ENCODE measurements at regions not wholly inside any gene's neighbourhood (a gene's known extent, or its start where the extent isn't known, plus 50 kb on each side); places are given as distances from the start of the nearest gene placed in this dataset.
A peak's percentile ranks its signal among the peaks of the same experiment; 100 is the strongest.

- DNase-seq = no peak
These were observed 674.2 kb downstream of the TBL1XR1 start for GRCh38 chr3:176523114-176523513.

DNA sequence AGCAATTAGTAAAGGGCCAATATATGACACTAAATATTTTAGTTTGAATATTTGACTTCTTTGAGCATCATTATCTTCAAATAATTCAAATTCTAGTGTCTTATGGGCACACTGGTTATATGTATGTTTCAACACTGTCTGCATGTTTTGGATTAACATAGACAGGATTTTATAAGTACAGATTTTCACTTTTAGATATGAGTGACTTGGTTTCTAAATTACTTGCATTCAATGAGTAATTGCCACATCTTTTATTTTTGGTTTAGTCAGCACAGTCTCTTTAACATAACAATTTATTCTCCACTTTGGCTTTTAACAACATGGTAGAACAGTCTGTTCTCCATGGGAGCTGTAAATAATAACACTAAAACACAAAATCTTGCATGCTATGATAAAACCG lies 674.8 kb downstream of the TBL1XR1 start:
- no peak for DNase-seq

DNA sequence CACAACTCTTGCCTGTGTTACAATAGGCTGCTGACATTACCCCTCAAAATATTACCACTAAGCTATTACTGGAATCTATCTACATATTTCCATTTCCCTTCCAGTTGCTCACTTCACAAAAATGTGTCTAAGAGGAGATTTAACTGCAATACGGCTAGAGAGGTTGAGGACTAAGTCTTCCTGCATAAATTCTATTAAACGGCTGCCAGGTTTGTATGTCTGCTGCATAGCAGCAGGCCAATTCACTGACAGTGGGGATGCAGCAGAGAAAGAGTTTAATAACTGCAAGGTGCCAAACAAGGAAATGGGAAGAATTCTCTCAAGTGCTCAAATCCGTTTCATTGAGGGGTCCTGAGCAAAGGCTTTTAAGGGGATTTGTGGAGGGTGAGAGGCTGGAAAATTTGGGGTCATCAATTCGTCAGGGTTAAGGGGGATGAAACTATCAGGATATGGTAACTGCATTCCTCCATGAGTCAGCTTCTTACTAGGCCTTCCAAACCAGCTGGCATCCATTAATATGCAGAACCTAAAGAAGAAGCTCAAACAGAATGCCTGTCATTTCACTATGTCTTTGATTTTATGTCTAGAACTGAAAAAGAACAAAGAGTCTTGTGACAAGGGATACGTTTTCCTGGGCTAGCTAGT lies 675.6 kb downstream of the TBL1XR1 start:
- no peak for DNase-seq

DNA sequence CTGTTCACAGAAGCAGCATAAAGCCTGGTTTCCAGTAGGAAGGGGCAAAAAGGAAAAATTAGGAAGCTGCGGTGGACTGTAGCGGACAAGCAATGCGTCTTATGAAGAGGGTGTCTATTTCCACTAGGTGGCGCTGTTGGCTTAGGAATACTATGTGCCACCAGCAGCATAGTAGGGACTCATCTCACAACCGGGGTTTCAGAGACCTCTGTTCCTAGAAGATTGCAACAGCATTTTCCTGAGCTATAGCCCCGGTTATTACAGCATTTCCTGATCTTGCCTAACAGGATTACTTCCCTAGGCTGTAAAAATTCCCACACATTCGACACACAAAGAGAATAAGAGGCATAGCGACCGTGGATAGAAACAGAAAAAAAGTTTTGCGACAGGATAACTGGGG lies 683.0 kb downstream of the TBL1XR1 start:
- peak; percentile 28 for DNase-seq

- DNase-seq = no peak
These were observed 683.7 kb downstream of the TBL1XR1 start for GRCh38 chr3:176513604-176514003.

- DNase-seq = no peak
These were observed 685.2 kb downstream of the TBL1XR1 start for GRCh38 chr3:176512037-176512436.

GRCh38 chr3:176510097-176510496 lies 687.2 kb downstream of the TBL1XR1 start:
- no peak for DNase-seq

GRCh38 chr3:176505878-176506621 lies 691.2 kb downstream of the TBL1XR1 start:
- DNase-seq = no peak

GRCh38 chr3:176491084-176491483 lies 706.2 kb downstream of the TBL1XR1 start:
- DNase-seq = no peak

- DNase-seq = no peak
These were observed 706.9 kb downstream of the TBL1XR1 start for GRCh38 chr3:176490357-176490756.

DNA sequence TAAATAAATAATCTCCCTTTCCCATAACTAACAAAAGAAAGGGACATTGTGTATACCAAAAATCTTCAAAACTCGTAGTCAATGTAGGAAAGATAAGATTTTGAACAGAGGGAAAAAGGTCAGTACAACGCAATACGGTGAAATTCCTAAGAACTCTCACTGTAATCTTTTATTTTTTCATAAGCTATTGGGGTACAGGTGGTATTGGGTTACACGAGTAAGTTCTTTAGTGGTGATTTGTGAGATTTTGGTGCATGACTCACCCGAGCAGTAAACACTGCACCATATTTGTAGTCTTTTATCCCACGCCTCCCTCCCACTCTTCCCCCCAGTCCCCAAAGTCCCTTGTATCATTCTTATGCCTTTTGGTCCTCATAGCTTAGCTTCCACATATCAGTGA lies 718.0 kb downstream of the TBL1XR1 start:
- no peak for DNase-seq

- no peak for DNase-seq
These were observed 727.5 kb downstream of the TBL1XR1 start for GRCh38 chr3:176469694-176470205.

DNA sequence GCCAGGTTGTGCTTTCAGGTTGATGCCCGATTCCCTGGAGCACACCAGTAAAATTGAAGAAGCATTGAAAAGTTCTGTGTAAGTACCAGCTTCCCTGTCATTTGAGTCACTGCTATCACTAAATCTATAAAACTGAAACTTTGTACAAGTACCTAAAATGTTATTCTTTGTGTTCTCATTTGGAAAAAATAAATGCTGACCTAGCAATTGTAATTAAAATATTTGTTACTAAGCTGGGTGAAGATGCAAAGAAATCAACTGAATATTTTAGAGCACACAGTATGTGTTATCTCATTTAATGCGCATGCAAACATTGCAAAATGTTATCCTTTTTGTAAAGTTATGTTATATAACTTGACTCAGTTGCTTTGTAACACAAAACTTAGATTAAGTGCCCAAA lies 733.7 kb downstream of the TBL1XR1 start:
- DNase-seq = no peak

DNA sequence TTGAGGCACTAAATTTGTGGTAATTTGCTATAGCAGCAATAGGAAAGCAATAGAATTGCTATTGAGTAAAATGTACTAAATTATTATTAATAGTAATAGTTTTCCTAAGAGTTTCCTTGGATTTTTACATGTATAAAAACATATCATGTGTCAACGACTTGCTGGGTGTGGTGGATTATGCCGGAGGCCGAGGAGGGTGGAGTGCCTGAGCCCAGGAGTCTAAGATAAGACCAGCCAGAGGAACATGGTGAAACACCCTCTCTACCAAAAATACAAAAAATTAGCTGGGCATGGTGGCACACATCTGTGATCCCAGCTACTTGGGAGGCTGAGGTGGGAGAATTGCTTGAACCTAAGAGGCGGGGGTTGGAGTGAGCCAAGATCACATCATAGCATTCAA lies 749.9 kb downstream of the TBL1XR1 start:
- DNase-seq = no peak

DNA sequence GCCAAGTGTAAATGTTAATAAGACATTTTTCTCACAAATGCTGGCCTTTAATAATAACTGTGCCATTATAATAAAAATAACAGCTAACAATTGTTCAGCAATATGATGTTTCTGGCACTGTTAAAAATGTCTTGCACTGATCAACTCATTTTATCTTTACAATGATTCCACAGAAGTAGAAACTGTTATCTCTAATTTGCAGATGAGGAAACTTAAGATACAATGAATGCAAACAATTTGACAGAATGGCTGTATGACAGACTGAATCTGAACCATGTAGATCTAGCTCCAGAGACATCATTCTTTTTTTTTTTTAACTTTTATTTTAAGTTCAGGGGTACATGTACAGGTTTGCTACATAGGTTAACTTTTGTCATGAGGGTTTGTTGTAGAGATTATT lies 755.0 kb downstream of the TBL1XR1 start:
- DNase-seq = no peak

GRCh38 chr3:176439729-176440128 lies 757.6 kb downstream of the TBL1XR1 start:
- DNase-seq = no peak

GRCh38 chr3:176431991-176432390 lies 765.3 kb downstream of the TBL1XR1 start:
- DNase-seq = no peak

GRCh38 chr3:176431038-176431418 lies 766.3 kb downstream of the TBL1XR1 start:
- no peak for DNase-seq

DNA sequence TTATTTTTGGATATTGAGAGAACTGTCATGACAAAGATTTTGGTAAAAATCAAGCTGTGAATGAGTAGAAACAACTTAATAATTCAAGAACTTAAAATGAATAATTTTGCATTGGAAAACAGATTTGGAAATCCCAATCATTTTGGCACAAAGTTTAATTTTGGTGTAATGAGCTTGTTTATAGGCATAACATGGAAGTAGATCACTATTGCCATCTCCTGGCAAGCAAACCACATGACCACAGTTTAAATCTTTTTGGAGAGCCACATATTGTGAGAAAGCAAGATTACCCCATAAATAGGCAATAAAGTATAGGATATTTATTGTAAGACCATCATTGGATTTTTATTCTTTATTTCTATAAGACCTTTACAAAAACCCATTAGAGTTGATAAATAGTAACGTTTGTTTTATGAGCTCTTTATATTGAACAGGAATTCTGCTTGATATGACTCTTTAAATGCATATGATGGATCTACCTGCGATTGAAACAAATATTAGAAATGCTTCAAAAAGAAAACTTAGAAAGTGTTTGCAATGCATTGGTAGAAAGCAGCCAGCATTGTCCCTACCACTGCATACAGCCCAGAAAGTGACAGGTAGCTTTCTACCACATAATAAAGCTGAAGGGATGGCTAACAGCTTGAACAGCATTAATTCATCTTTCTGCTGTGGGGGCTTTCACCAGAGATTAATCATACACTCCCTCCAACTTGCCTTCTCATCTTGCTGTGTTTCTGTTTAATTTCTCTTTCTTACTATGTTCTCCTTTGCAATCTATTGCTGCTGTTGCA lies 766.8 kb downstream of the TBL1XR1 start:
- peak; percentile 61 for DNase-seq

GRCh38 chr3:176428552-176428951 lies 768.7 kb downstream of the TBL1XR1 start:
- no peak for DNase-seq

DNA sequence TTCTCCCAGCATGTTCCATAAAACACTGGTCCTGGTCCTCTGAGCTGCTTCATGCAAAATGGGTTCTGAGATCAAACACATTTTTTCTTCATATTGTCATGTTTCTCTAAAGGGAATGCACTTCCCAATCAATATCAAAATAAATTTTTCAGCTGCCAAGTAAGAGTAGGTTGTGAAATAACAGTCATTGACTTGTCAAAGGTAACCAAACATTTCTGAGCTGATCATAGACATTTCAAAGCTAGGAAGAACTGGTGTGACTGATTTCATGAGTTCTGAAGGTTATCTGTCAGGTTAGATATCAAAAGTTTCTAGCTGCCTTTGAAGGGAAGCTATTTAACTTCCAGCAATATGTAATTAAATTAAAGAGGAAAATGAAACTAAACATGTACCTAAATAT lies 770.9 kb downstream of the TBL1XR1 start:
- no peak for DNase-seq

GRCh38 chr3:176416870-176417269 lies 780.4 kb downstream of the TBL1XR1 start:
- DNase-seq = no peak

GRCh38 chr3:176415661-176416295 lies 781.5 kb downstream of the TBL1XR1 start:
- DNase-seq = no peak
